ENCODE measurements at regions not wholly inside any gene's neighbourhood (a gene's known extent, or its start where the extent isn't known, plus 50 kb on each side); places are given as distances from the start of the nearest gene placed in this dataset.

GRCh38 chr1:24986372-24986965 is 56.4 kb upstream of the RUNX3 start:
- no peak for DNase-seq (ENCODE audit: low read depth in 2 of 2)

GRCh38 chr1:24985737-24986136 is 55.7 kb upstream of the RUNX3 start:
- no peak for DNase-seq (ENCODE audit: low read depth in 2 of 2)

- DNase-seq (ENCODE audit: low read depth in 2 of 2) = no peak
Measured at GRCh38 chr1:24984800-24985522, 54.9 kb upstream of the RUNX3 start.

- DNase-seq (ENCODE audit: low read depth in 2 of 2) = no peak
Measured at GRCh38 chr1:24984300-24984699, 54.2 kb upstream of the RUNX3 start.

GRCh38 chr1:24983006-24983680 is 53.1 kb upstream of the RUNX3 start:
- DNase-seq (ENCODE audit: low read depth in 2 of 2) = no peak

- DNase-seq (ENCODE audit: low read depth in 2 of 2) = no peak
Measured at GRCh38 chr1:24981631-24982005, 51.5 kb upstream of the RUNX3 start.

- DNase-seq (ENCODE audit: low read depth in 2 of 2) = no peak
Measured at GRCh38 chr1:24980836-24981630, 51.0 kb upstream of the RUNX3 start.
